ACC112 (cell line): ENCODE measurements at regions not wholly inside any gene's neighbourhood (a gene's known extent, or its start where the extent isn't known, plus 50 kb on each side); places are given as distances from the start of the nearest gene placed in this dataset.

ENCODE experiments used
- H2AFZ ChIP-seq: fragments of 200-600 bp; sonication (generic); one replicate; pipeline ENCODE4 v1.6.0; 2017; ENCODE audit warnings: antibody characterized with exemption, low read length; ENCODE audit not compliant: unreplicated experiment
- H3K27ac ChIP-seq: fragments of 200-600 bp; sonication (generic); 2 replicates; pipeline ENCODE4 v1.5.1; 2014; ENCODE audit warnings: low read depth, mild to moderate bottlenecking, antibody characterized with exemption, low read length, moderate library complexity
- H3K27me3 ChIP-seq: fragments of 200-600 bp; sonication (generic); 2 replicates; pipeline ENCODE4 v1.6.1; 2014; ENCODE audit warnings: mild to moderate bottlenecking, antibody characterized with exemption, low read length, moderate library complexity, mixed read lengths; ENCODE audit not compliant: insufficient read depth
- H3K36me3 ChIP-seq: fragments of 200-600 bp; sonication (generic); 2 replicates; pipeline ENCODE4 v1.6.1; 2016; ENCODE audit warnings: mild to moderate bottlenecking, antibody characterized with exemption, low read length, moderate library complexity, mixed read lengths; ENCODE audit not compliant: insufficient read depth
- H3K4me1 ChIP-seq: fragments of 200-600 bp; sonication (generic); one replicate; pipeline ENCODE4 v1.6.1; 2016; ENCODE audit warnings: low read length, mixed read lengths; ENCODE audit not compliant: insufficient read depth, unreplicated experiment, control insufficient read depth
- H3K4me3 ChIP-seq: fragments of 200-600 bp; sonication (generic); 2 replicates; pipeline ENCODE4 v1.5.1; 2014; ENCODE audit warnings: mild to moderate bottlenecking, low read depth, low read length
- H3K79me2 ChIP-seq: fragments of 200-600 bp; sonication (generic); one replicate; pipeline ENCODE4 v1.6.0; 2016; ENCODE audit warnings: low read length; ENCODE audit not compliant: control insufficient read depth, unreplicated experiment, insufficient read depth

GRCh38 chr10:4315551-4315950 lies 510.5 kb upstream of the AKR1E2 start:
- Histone ChIP-seq H3K27ac (no peak overlapping the region), H3K27me3 (no peaks in the 10 kb centered on the region), H2AFZ (no peak overlapping the region), H3K79me2 (no peaks in the 10 kb centered on the region), H3K36me3 (no peaks in the 10 kb centered on the region), H3K4me3 (no peak overlapping the region), H3K4me1 (no peaks in the 10 kb centered on the region)

- Histone ChIP-seq H3K79me2 (no peaks in the 10 kb centered on the region), H2AFZ (no peak overlapping the region), H3K36me3 (no peaks in the 10 kb centered on the region), H3K4me3 (no peak overlapping the region), H3K4me1 (no peaks in the 10 kb centered on the region), H3K27me3 (no peaks in the 10 kb centered on the region), H3K27ac (no peak overlapping the region)
Measured at GRCh38 chr10:4313051-4313450, 513.0 kb upstream of the AKR1E2 start.

- Histone ChIP-seq H2AFZ (no peak overlapping the region), H3K27ac (no peak overlapping the region), H3K36me3 (no peaks in the 10 kb centered on the region), H3K27me3 (no peaks in the 10 kb centered on the region), H3K4me1 (no peaks in the 10 kb centered on the region), H3K4me3 (no peak overlapping the region), H3K79me2 (no peaks in the 10 kb centered on the region)
Measured at GRCh38 chr10:4312051-4312835, 513.8 kb upstream of the AKR1E2 start.

- H3K27ac ChIP-seq: no peak overlapping the region
- H3K27me3 ChIP-seq: no peaks in the 10 kb centered on the region
- H3K79me2 ChIP-seq: no peaks in the 10 kb centered on the region
- no peak overlapping the region for H2AFZ ChIP-seq
- no peaks in the 10 kb centered on the region for H3K4me1 ChIP-seq
- no peaks in the 10 kb centered on the region for H3K36me3 ChIP-seq
- H3K4me3 ChIP-seq: no peak overlapping the region
Measured at GRCh38 chr10:4310172-4310571, 515.8 kb upstream of the AKR1E2 start.

- Histone ChIP-seq H2AFZ (no peak overlapping the region), H3K27me3 (no peaks in the 10 kb centered on the region), H3K4me3 (no peak overlapping the region), H3K79me2 (no peaks in the 10 kb centered on the region), H3K27ac (no peak overlapping the region), H3K36me3 (no peaks in the 10 kb centered on the region), H3K4me1 (no peaks in the 10 kb centered on the region)
Measured at GRCh38 chr10:4307910-4308309, 518.1 kb upstream of the AKR1E2 start.

- H3K36me3 ChIP-seq: no peaks in the 10 kb centered on the region
- H3K27ac ChIP-seq: no peak overlapping the region
- no peaks in the 10 kb centered on the region for H3K79me2 ChIP-seq
Measured at GRCh38 chr10:4306871-4307270, 519.1 kb upstream of the AKR1E2 start.

GRCh38 chr10:4303045-4303444 lies 518.0 kb upstream of the KLF6 start:
- no peaks in the 10 kb centered on the region for H3K79me2 ChIP-seq
- H3K4me1 ChIP-seq: no peaks in the 10 kb centered on the region
- H3K4me3 ChIP-seq: no peak overlapping the region
- H2AFZ ChIP-seq: no peak overlapping the region
- H3K27me3 ChIP-seq: no peaks in the 10 kb centered on the region
- no peak overlapping the region for H3K27ac ChIP-seq
- no peaks in the 10 kb centered on the region for H3K36me3 ChIP-seq

More at GRCh38 chr10:4306871-4307270, 519.1 kb upstream of the AKR1E2 start:
- no peaks in the 10 kb centered on the region for H3K27me3 ChIP-seq
- no peak overlapping the region for H2AFZ ChIP-seq
- no peak overlapping the region for H3K4me3 ChIP-seq
- H3K4me1 ChIP-seq: no peaks in the 10 kb centered on the region

GRCh38 chr10:4301291-4302045 lies 516.5 kb upstream of the KLF6 start:
- no peak overlapping the region for H3K27ac ChIP-seq
- H3K36me3 ChIP-seq: no peaks in the 10 kb centered on the region
- no peaks in the 10 kb centered on the region for H3K79me2 ChIP-seq
- no peaks in the 10 kb centered on the region for H3K27me3 ChIP-seq
- no peaks in the 10 kb centered on the region for H3K4me1 ChIP-seq
- no peak overlapping the region for H3K4me3 ChIP-seq
- H2AFZ ChIP-seq: no peak overlapping the region

GRCh38 chr10:4296161-4296560 lies 511.2 kb upstream of the KLF6 start:
- H3K27me3 ChIP-seq: no peaks in the 10 kb centered on the region
- no peaks in the 10 kb centered on the region for H3K79me2 ChIP-seq
- no peak overlapping the region for H3K27ac ChIP-seq
- no peaks in the 10 kb centered on the region for H3K36me3 ChIP-seq
- H2AFZ ChIP-seq: no peak overlapping the region
- H3K4me3 ChIP-seq: no peak overlapping the region
- H3K4me1 ChIP-seq: no peaks in the 10 kb centered on the region

- Histone ChIP-seq H3K4me3 (no peak overlapping the region), H2AFZ (no peak overlapping the region), H3K79me2 (no peaks in the 10 kb centered on the region), H3K27ac (no peak overlapping the region), H3K4me1 (no peaks in the 10 kb centered on the region), H3K27me3 (no peaks in the 10 kb centered on the region), H3K36me3 (no peaks in the 10 kb centered on the region)
Measured at GRCh38 chr10:4294996-4295792, 510.2 kb upstream of the KLF6 start.
